GM23338 (cell line): ENCODE measurements at regions not wholly inside any gene's neighbourhood (a gene's known extent, or its start where the extent isn't known, plus 50 kb on each side); places are given as distances from the start of the nearest gene placed in this dataset.
"Not testable (repeated sequence)": the region's sequence is repeated elsewhere in the genome, so short reads cannot be mapped to it uniquely, and the experiment has no call there.

Source experiments
- CREB1 ChIP-seq: fragments of 250-450 bp; sonication (Bioruptor Pico); IDR thresholded peaks from 2 replicates; pipeline ENCODE4 v1.5.0; 2020; ENCODE audit warnings: low read depth, mild to moderate bottlenecking, moderate library complexity
- CTCF ChIP-seq, 2 experiments: fragments of 200-600 bp in 1 of 2; sonication (generic) in 1 of 2; conservative IDR thresholded peaks; 2 replicates each; pipeline versions ENCODE4 v1.5.1 to v1.6.1; 2016 to 2017; ENCODE audit warnings: antibody characterized with exemption in 2 of 2, low read depth in 2 of 2, mild to moderate bottlenecking in 2 of 2, moderate library complexity in 1 of 2
- ETS1 ChIP-seq: IDR thresholded peaks from 2 replicates; pipeline ENCODE4 v1.6.1; 2016; ENCODE audit warnings: antibody characterized with exemption
- EZH2 ChIP-seq: fragments of 200-600 bp; sonication (generic); IDR thresholded peaks from one replicate; pipeline ENCODE4 v1.8.0; 2017; ENCODE audit warnings: antibody characterized with exemption, mild to moderate bottlenecking, low read depth; ENCODE audit not compliant: unreplicated experiment
- EZH2phosphoT487 ChIP-seq: fragments of 200-600 bp; sonication (generic); IDR thresholded peaks from one replicate; pipeline ENCODE4 v1.8.1; 2018; ENCODE audit warnings: antibody characterized with exemption; ENCODE audit not compliant: unreplicated experiment
- NANOG ChIP-seq: IDR thresholded peaks from 2 replicates; pipeline ENCODE4 v1.6.1; 2016; ENCODE audit warnings: antibody characterized with exemption, borderline replicate concordance
- POLR2AphosphoS5 ChIP-seq: IDR thresholded peaks from 2 replicates; pipeline ENCODE4 v1.6.1; 2016; ENCODE audit warnings: antibody characterized with exemption, low read depth
- REST ChIP-seq: IDR thresholded peaks from one replicate; pipeline ENCODE4 v1.6.1; 2018; ENCODE audit warnings: antibody characterized with exemption; ENCODE audit not compliant: unreplicated experiment
- ZNF114 ChIP-seq: fragments of 250-450 bp; sonication (Bioruptor Pico); IDR thresholded peaks from 2 replicates; pipeline ENCODE4 v1.5.0; 2020; ENCODE audit warnings: mild to moderate bottlenecking, moderate library complexity
- ZNF462 ChIP-seq: fragments of 250-450 bp; sonication (Bioruptor Pico); IDR thresholded peaks from 2 replicates; pipeline ENCODE4 v1.5.0; 2020; ENCODE audit warnings: mild to moderate bottlenecking, moderate library complexity

- TF ChIP-seq EZH2phosphoT487; CTCF (conservative IDR thresholded peaks at IDR 0.05; ENCODE audit: low read depth in 2 of 2); POLR2AphosphoS5; EZH2; ZNF114; ZNF462 (CRISPR knock-in tag); REST; CREB1 (CRISPR knock-in tag); ETS1; NANOG: not testable (repeated sequence)
Measured at GRCh38 chr20:5453316-5453715, 136.6 kb upstream of the PROKR2 start.
